B cell (primary cell): ENCODE measurements at regions not wholly inside any gene's neighbourhood (a gene's known extent, or its start where the extent isn't known, plus 50 kb on each side); places are given as distances from the start of the nearest gene placed in this dataset.

Experiments used
- EZH2 ChIP-seq: IDR thresholded peaks from 2 replicates; pipeline ENCODE4 v1.6.1; 2012; ENCODE audit warnings: borderline replicate concordance, low read depth, mild to moderate bottlenecking, moderate library complexity, low read length; ENCODE audit not compliant: insufficient read depth, poor library complexity, severe bottlenecking
- TF ChIP-seq, protein P1 (sequence below): fragments of 200-600 bp; IDR thresholded peaks from one replicate; pipeline ENCODE4 v1.8.0; 2022; ENCODE audit warnings: antibody characterized with exemption, mild to moderate bottlenecking

DNA sequence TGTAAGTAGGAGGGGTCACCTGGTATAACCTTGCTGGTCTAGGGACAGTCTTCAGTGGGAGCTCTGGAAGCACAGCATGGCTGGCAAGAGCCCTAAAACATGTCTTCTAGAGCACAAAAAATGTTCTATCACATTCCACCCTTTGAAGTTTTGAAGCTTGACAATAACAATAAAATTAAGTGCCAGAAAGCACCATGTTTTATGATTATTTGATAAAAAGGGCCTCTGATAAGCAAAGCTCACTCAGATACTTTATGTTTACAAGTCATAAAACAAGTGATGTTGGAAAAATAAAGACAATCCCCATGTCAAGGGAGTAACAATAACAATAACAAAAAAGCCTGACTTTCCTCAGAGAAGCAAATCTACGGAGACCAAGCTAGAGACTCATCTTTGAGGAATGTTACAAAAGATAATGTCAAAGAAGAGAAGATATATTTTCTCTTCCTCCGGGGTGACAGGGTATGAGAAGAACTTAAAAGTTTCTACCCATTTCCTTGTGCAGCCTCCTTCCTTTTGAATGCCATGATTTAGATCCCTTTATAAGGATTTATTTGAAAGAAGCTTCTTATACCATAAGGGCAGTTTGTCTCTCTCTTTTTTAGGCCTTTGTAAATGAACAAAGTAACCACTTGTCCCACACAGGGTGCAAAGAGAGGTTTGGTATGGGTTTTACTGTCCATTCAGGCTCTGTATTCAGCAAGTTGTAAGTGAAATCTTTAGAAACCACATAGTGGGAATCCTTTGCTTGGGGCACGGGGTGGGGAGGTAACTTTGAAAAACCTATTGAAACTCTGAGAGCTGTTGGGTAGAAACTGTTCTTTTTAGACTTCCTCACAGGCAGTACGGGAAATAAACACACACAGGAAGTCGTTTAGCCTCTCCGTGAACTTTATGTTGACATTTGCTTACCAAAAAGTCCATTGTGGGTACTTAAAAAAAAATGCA lies 109.6 kb upstream of the RBMS3 start:
- TF ChIP-seq, protein P1, sequence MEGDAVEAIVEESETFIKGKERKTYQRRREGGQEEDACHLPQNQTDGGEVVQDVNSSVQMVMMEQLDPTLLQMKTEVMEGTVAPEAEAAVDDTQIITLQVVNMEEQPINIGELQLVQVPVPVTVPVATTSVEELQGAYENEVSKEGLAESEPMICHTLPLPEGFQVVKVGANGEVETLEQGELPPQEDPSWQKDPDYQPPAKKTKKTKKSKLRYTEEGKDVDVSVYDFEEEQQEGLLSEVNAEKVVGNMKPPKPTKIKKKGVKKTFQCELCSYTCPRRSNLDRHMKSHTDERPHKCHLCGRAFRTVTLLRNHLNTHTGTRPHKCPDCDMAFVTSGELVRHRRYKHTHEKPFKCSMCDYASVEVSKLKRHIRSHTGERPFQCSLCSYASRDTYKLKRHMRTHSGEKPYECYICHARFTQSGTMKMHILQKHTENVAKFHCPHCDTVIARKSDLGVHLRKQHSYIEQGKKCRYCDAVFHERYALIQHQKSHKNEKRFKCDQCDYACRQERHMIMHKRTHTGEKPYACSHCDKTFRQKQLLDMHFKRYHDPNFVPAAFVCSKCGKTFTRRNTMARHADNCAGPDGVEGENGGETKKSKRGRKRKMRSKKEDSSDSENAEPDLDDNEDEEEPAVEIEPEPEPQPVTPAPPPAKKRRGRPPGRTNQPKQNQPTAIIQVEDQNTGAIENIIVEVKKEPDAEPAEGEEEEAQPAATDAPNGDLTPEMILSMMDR, result no peak
- TF ChIP-seq EZH2, result no peak
